ENCODE measurements at regions not wholly inside any gene's neighbourhood (a gene's known extent, or its start where the extent isn't known, plus 50 kb on each side); places are given as distances from the start of the nearest gene placed in this dataset.

- no peak for TF ChIP-seq CTCF (IDR thresholded peaks at IDR 0.05)
- no peak for TF ChIP-seq ATF3 (CRISPR knock-in tag; conservative IDR thresholded peaks at IDR 0.05)
- no peak for TF ChIP-seq SP1 (CRISPR knock-in tag; conservative IDR thresholded peaks at IDR 0.05)
- no peak for TF ChIP-seq ZNF138 (CRISPR knock-in tag; conservative IDR thresholded peaks at IDR 0.05)
- TF ChIP-seq ZNF281 (CRISPR knock-in tag; IDR thresholded peaks at IDR 0.05): no peak
- TF ChIP-seq OVOL2 (CRISPR knock-in tag; IDR thresholded peaks at IDR 0.05; ENCODE audit: borderline replicate concordance): no peak
- TF ChIP-seq ELF4 (CRISPR knock-in tag; IDR thresholded peaks at IDR 0.05; ENCODE audit: low read depth): no peak
- TF ChIP-seq NR1H2 (CRISPR knock-in tag; IDR thresholded peaks at IDR 0.05): no peak
- TF ChIP-seq, protein P1, sequence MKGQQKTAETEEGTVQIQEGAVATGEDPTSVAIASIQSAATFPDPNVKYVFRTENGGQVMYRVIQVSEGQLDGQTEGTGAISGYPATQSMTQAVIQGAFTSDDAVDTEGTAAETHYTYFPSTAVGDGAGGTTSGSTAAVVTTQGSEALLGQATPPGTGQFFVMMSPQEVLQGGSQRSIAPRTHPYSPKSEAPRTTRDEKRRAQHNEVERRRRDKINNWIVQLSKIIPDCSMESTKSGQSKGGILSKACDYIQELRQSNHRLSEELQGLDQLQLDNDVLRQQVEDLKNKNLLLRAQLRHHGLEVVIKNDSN (CRISPR knock-in tag; IDR thresholded peaks at IDR 0.05): no peak
- TF ChIP-seq JUN (CRISPR knock-in tag; IDR thresholded peaks at IDR 0.05): no peak
These were observed 999.7 kb upstream of the SEL1L start for GRCh38 chr14:82533351-82533750.

Data from WTC11 (cell line).